H1 (cell line): ENCODE measurements at regions not wholly inside any gene's neighbourhood (a gene's known extent, or its start where the extent isn't known, plus 50 kb on each side); places are given as distances from the start of the nearest gene placed in this dataset.

Source experiments
- BACH1 ChIP-seq: IDR thresholded peaks from 2 replicates; pipeline ENCODE4 v1.6.1; 2012; ENCODE audit warnings: low read length, improper control_type of control experiment
- RFX5 ChIP-seq: IDR thresholded peaks from 2 replicates; pipeline ENCODE4 v1.6.1; 2011; ENCODE audit warnings: low read depth, low read length, improper control_type of control experiment, borderline replicate concordance
- TF ChIP-seq, protein P1 (sequence below): IDR thresholded peaks from 2 replicates; pipeline ENCODE4 v1.6.1; 2012; ENCODE audit warnings: low read length, inconsistent platforms

DNA sequence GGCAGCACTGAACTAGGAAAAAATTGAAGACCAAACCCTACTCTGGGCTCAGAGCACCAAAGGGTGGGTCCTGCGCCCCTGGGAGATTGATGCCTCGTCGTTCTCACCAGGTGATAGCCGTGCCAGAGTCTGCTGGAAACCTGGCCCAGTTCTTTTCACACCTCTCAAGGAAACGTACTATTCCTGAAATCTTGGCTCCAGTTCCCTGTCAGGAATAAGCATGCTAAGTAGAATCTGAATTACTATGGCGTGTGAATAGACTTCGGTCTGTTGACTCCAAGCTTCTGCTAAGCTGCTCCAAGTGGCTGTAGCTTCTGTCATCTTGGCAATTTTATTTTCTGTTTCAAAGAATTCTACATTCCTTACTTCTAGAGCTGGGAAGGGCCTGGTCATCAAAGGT, 75.4 kb downstream of the MARCHF4 start (continued):
- TF ChIP-seq, protein P1, sequence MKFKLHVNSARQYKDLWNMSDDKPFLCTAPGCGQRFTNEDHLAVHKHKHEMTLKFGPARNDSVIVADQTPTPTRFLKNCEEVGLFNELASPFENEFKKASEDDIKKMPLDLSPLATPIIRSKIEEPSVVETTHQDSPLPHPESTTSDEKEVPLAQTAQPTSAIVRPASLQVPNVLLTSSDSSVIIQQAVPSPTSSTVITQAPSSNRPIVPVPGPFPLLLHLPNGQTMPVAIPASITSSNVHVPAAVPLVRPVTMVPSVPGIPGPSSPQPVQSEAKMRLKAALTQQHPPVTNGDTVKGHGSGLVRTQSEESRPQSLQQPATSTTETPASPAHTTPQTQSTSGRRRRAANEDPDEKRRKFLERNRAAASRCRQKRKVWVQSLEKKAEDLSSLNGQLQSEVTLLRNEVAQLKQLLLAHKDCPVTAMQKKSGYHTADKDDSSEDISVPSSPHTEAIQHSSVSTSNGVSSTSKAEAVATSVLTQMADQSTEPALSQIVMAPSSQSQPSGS: no peak
- TF ChIP-seq BACH1 (no peak), RFX5 (no peak)
- TF ChIP-seq, all 59 proteins: peak for 0
